Activated CD4-positive, alpha-beta memory T cell treated with anti-CD3 and anti-CD28 coated beads, Interleukin-2, amount 10 ng/mL, durations not matched to agents 7 days and 5 days (primary cell): ENCODE measurements at regions not wholly inside any gene's neighbourhood (a gene's known extent, or its start where the extent isn't known, plus 50 kb on each side); places are given as distances from the start of the nearest gene placed in this dataset.
"Not testable (repeated sequence)": the region's sequence is repeated elsewhere in the genome, so short reads cannot be mapped to it uniquely, and the experiment has no call there.

Experiments used
- CTCF ChIA-PET: fragments of 350-600 bp; sonication (Branson Sonifier 250); formaldehyde crosslinking; loops from one replicate; lab custom pipeline; 2021; ENCODE audit warnings: antibody characterized with exemption, inconsistent platforms; lab: Charles Lee
- POLR2A ChIA-PET: fragments of 350-600 bp; sonication (Branson Sonifier 250); formaldehyde crosslinking; loops from one replicate; lab custom pipeline; 2021; ENCODE audit warnings: antibody characterized with exemption; lab: Charles Lee
- DNase-seq: peaks from one replicate; pipeline ENCODE4 v3.0.0-alpha.2; 2020
- H3K27ac Mint-ChIP-seq: one replicate; pipeline ENCODE4 v1.8.0; 2021; ENCODE audit warnings: mild to moderate bottlenecking, mixed read lengths
- H3K27me3 Mint-ChIP-seq: one replicate; pipeline ENCODE4 v1.8.0; 2021; ENCODE audit warnings: mixed read lengths
- H3K36me3 Mint-ChIP-seq: one replicate; pipeline ENCODE4 v1.8.0; 2021; ENCODE audit warnings: low read depth, mixed read lengths
- H3K4me1 Mint-ChIP-seq: one replicate; pipeline ENCODE4 v1.8.0; 2021; ENCODE audit warnings: mixed read lengths
- H3K4me3 Mint-ChIP-seq: one replicate; pipeline ENCODE4 v1.8.0; 2021; ENCODE audit warnings: mild to moderate bottlenecking, mixed read lengths
- H3K9me3 Mint-ChIP-seq: one replicate; pipeline ENCODE4 v1.8.0; 2021; ENCODE audit warnings: mixed read lengths

DNA sequence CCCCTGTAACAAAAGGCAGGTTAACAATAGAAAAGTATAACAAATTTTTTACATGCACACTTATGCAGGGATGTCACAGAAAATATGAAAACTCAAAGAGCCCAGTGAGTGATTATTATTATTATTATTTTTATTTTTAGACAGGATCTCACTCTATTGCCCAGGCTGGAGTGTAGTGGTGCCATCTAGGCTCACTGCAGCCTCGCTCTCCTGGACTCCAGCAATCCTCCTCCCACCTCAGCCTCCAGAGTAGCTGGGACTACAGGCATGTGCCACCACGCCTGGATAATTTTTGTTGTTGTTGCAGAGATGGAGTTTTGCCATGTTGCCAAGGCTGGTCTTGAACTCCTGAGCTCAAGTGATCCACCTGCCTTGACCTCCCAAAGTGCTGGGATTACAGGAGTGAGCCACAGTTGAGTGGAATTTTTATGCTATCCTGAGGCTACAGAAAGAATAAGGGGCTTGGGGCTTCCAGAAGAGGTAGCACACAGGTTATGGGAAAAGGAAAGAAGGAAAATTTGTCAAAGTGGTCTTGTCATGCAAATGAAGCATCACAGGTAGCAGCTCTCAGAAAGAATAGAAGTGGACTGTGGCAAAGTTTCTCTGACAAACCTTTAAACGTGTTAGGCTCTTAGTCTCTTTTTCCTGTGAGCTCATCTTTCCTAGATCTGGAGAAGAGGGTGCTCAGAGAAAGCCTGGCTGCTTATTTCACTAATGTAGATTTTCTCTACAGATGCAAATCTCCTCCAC is 87.7 kb upstream of the LSM14A start:
- ChIA-PET POLR2A (no interaction called here), CTCF (interaction anchor here (1.5 kb wide), 1 partner anchor 307 kb away, joined by 4 read pairs; no protein-coding TSS in a partner anchor)
- Mint-ChIP-seq H3K4me1 (no peaks in the 10 kb centered on the region), H3K9me3 (no peaks in the 10 kb centered on the region), H3K4me3 (no peak overlapping the region), H3K27me3 (peaks cover 29% of the 10 kb centered on the region), H3K36me3 (no peaks in the 10 kb centered on the region), H3K27ac (no peak overlapping the region)
- no peak for DNase-seq

DNA sequence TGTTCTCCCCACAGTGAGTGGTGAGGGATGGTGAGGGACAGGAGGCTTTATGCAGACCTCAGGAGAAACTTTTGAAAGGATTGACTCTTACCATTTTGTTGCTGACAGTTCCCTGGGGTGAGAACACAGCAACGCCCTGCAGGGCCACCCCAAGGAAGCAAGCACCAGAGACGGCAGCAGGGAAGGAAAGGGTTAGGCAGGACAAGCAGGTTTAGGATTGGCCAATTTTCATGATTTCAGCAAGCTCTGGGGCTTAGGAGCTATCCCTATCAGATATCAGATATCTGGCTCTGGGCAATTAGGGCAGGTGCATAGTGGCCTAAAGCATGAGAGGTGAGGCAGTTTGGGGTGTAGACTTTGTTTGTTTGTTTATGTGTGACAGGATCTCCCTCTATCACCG is 87.0 kb upstream of the LSM14A start:
- H3K36me3 Mint-ChIP-seq, result no peaks in the 10 kb centered on the region

GRCh38 chr19:34088292-34088691 is 84.0 kb upstream of the LSM14A start:
- H3K27ac Mint-ChIP-seq, result no peak overlapping the region
- no peak overlapping the region for H3K4me3 Mint-ChIP-seq
- DNase-seq, result no peak
- ChIA-PET POLR2A (no interaction called here), CTCF (no interaction called here)
- peaks cover 22% of the 10 kb centered on the region for H3K27me3 Mint-ChIP-seq
- no peaks in the 10 kb centered on the region for H3K36me3 Mint-ChIP-seq
- H3K9me3 Mint-ChIP-seq, result no peaks in the 10 kb centered on the region
- H3K4me1 Mint-ChIP-seq, result no peaks in the 10 kb centered on the region

More for the DNA sequence above, 87.0 kb upstream of the LSM14A start:
- Mint-ChIP-seq H3K9me3 (no peaks in the 10 kb centered on the region), H3K4me1 (no peaks in the 10 kb centered on the region), H3K4me3 (no peak overlapping the region), H3K27ac (no peak overlapping the region), H3K27me3 (peaks cover 31% of the 10 kb centered on the region)
- DNase-seq, result no peak
- CTCF ChIA-PET, result no interaction called here
- POLR2A ChIA-PET, result no interaction called here

GRCh38 chr19:34089566-34089965 is 82.7 kb upstream of the LSM14A start:
- Mint-ChIP-seq H3K4me3 (no peak overlapping the region), H3K4me1 (no peaks in the 10 kb centered on the region), H3K27me3 (peaks cover 22% of the 10 kb centered on the region), H3K36me3 (no peaks in the 10 kb centered on the region), H3K27ac (no peak overlapping the region), H3K9me3 (no peaks in the 10 kb centered on the region)
- ChIA-PET POLR2A (no interaction called here), CTCF (no interaction called here)
- no peak for DNase-seq

DNA sequence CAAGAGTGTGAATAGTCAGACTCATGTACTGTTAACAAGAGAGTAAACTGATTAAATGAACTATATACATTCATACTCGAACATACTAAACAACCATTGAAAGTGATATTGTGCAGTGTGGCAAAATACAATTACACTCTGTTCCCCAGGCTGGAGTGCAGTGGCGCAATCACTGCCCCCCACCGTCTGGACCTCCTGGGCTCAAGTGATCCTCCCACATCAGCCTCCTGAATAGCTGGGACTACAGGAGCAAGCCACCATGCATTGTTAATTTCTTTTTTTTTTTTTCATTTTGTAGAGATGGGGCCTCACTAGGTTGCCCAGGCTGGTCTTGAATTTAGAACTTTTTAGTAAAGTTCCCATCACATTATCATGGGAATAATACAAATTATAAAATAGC is 77.3 kb upstream of the LSM14A start:
- ChIA-PET CTCF (interaction anchor here (2.8 kb wide), 1 partner anchor 317 kb away, joined by 52 read pairs; no protein-coding TSS in a partner anchor), POLR2A (no interaction called here)
- Mint-ChIP-seq H3K36me3 (no peaks in the 10 kb centered on the region), H3K4me3 (no peak overlapping the region), H3K27ac (no peak overlapping the region), H3K27me3 (peaks cover 7% of the 10 kb centered on the region), H3K9me3 (no peaks in the 10 kb centered on the region), H3K4me1 (no peaks in the 10 kb centered on the region)
- DNase-seq, result no peak

DNA sequence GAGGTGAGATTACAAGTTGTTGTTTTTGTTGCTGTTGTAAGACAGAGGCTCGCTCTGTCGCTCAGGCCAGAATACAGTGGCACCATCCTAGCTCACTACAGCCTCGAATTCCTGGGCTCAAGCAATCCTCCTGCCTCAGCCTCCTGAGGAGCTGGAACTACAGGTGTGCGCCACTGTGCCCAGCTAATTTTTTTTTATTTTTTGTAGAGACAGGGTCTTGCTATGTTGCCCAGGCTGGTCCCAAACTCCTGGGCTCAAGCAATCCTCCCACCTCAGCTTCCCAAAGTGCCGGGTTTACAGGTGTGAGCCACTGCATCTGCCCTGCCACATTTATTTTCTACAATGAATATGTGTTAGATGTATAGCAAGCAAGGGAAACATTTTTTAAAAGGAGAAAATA is 76.9 kb upstream of the LSM14A start:
- not testable (repeated sequence) for H3K4me1 Mint-ChIP-seq, H3K4me3 Mint-ChIP-seq, DNase-seq, H3K9me3 Mint-ChIP-seq, H3K36me3 Mint-ChIP-seq, H3K27ac Mint-ChIP-seq
- ChIA-PET CTCF (interaction anchor here (0.7 to 2.8 kb wide), 5 partner anchors 14 to 318 kb away, joined by 3 to 52 read pairs (median 5); no protein-coding TSS in a partner anchor), POLR2A (interaction anchor here (1.5 kb wide), 1 partner anchor 317 kb away, joined by 6 read pairs; no protein-coding TSS in a partner anchor)
- H3K27me3 Mint-ChIP-seq, result peaks cover 11% of the 10 kb centered on the region

GRCh38 chr19:34096020-34096915 is 76.0 kb upstream of the LSM14A start:
- H3K9me3 Mint-ChIP-seq, result no peaks in the 10 kb centered on the region
- no peak for DNase-seq
- ChIA-PET CTCF (interaction anchor here (0.5 to 2.8 kb wide), 16 partner anchors 13 to 334 kb away, joined by 3 to 52 read pairs (median 4); no protein-coding TSS in a partner anchor), POLR2A (interaction anchor here (1.5 kb wide), 1 partner anchor 318 kb away, joined by 6 read pairs; no protein-coding TSS in a partner anchor)
- no peaks in the 10 kb centered on the region for H3K4me1 Mint-ChIP-seq
- peaks cover 12% of the 10 kb centered on the region for H3K27me3 Mint-ChIP-seq
- H3K4me3 Mint-ChIP-seq, result no peak overlapping the region
- no peaks in the 10 kb centered on the region for H3K36me3 Mint-ChIP-seq
- H3K27ac Mint-ChIP-seq, result no peak overlapping the region

- H3K27me3 Mint-ChIP-seq, result peaks cover 11% of the 10 kb centered on the region
- ChIA-PET POLR2A (no interaction called here), CTCF (interaction anchor here (1.2 to 1.4 kb wide), 2 partner anchors 62 to 326 kb away, joined by 3 read pairs; no protein-coding TSS in a partner anchor)
- DNase-seq, result no peak
- no peak overlapping the region for H3K4me3 Mint-ChIP-seq
- H3K36me3 Mint-ChIP-seq, result no peaks in the 10 kb centered on the region
- H3K9me3 Mint-ChIP-seq, result no peaks in the 10 kb centered on the region
- no peaks in the 10 kb centered on the region for H3K4me1 Mint-ChIP-seq
- H3K27ac Mint-ChIP-seq, result no peak overlapping the region
Observed at GRCh38 chr19:34104096-34104495, 68.2 kb upstream of the LSM14A start.

DNA sequence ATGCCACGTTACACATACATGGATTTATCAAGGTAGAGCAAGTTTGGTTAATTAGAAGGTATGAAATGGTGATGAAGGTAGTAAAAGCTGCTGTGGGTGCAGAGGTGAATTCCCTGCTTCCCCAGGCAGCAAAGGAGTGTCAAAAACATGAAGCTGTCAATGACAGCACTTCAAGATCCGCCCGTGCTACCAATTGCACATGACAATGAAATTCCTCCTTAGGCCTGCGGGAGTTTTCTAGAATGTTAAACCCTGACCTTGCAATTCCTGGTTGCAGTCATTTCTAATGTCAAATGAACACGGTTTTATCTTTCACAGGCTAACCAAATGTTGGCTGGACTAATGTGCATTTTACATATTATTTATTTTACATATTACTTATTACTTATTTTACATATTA is 67.7 kb upstream of the LSM14A start:
- CTCF ChIA-PET, result interaction anchor here (1.4 to 1.6 kb wide), 2 partner anchors 63 to 327 kb away, joined by 3 to 4 read pairs; no protein-coding TSS in a partner anchor
- H3K27ac Mint-ChIP-seq, result no peak overlapping the region
- no peaks in the 10 kb centered on the region for H3K9me3 Mint-ChIP-seq
- POLR2A ChIA-PET, result no interaction called here
- H3K27me3 Mint-ChIP-seq, result peaks cover 8% of the 10 kb centered on the region
- no peaks in the 10 kb centered on the region for H3K36me3 Mint-ChIP-seq
- no peak overlapping the region for H3K4me3 Mint-ChIP-seq
- H3K4me1 Mint-ChIP-seq, result no peaks in the 10 kb centered on the region
- DNase-seq, result no peak

DNA sequence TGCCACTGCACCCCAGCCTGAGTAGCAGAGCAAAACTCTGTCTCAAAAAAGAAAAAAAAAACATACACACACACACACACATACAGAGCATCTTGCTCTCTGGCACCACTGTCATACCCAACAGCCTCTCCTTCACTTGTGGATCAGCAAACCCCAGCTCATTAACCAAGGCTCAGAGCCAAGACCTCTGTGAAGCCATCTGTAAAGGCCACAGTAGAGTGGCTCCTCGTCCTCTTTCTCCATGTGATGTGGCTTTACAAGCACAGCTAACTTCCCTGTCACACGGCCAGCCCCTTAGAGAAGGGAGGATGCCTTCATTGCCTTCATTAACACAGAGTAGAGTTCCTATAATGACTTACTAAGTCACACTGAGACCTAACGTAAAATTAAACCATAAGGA is 62.7 kb upstream of the LSM14A start:
- H3K4me1 Mint-ChIP-seq, result no peaks in the 10 kb centered on the region
- H3K4me3 Mint-ChIP-seq, result no peak overlapping the region
- no peak overlapping the region for H3K27ac Mint-ChIP-seq
- no peaks in the 10 kb centered on the region for H3K36me3 Mint-ChIP-seq
- peaks cover 2% of the 10 kb centered on the region for H3K27me3 Mint-ChIP-seq
- CTCF ChIA-PET, result interaction anchor here (1.0 kb wide), 1 partner anchor 13 kb away, joined by 5 read pairs; no protein-coding TSS in a partner anchor
- no peak for DNase-seq
- POLR2A ChIA-PET, result no interaction called here
- no peaks in the 10 kb centered on the region for H3K9me3 Mint-ChIP-seq

GRCh38 chr19:34118879-34119748 is 53.2 kb upstream of the LSM14A start:
- DNase-seq, result no peak
- Mint-ChIP-seq H3K9me3 (no peaks in the 10 kb centered on the region), H3K4me3 (no peak overlapping the region), H3K36me3 (no peaks in the 10 kb centered on the region), H3K27ac (no peak overlapping the region), H3K27me3 (peaks cover 14% of the 10 kb centered on the region), H3K4me1 (peaks cover 7% of the 10 kb centered on the region)
- ChIA-PET CTCF (interaction anchor here (0.6 to 1.7 kb wide), 4 partner anchors 23 to 142 kb away, joined by 3 to 8 read pairs (median 4); no protein-coding TSS in a partner anchor), POLR2A (no interaction called here)

DNA sequence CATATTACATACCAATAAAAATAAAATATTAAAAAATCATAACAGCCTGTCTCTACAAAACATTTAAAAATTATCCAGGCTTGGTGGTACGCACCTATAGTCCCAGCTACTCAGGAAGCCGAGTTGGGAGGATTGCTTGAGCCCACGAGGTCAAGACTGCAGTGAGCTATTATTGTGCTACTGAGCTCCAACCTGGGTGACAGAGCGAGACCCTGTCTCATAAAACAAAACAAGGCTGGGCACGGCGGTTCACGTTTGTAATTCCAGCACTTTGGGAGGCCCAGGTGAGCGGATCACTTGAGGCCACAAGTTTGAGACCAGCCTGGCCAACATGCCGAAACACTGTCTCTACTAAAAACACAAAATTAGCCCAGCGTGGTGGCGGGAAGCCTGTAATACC is 52.2 kb upstream of the LSM14A start:
- peaks cover 18% of the 10 kb centered on the region for H3K27me3 Mint-ChIP-seq
- H3K4me1 Mint-ChIP-seq, result peaks cover 7% of the 10 kb centered on the region
- DNase-seq, result no peak
- no peak overlapping the region for H3K27ac Mint-ChIP-seq
- no peak overlapping the region for H3K4me3 Mint-ChIP-seq
- CTCF ChIA-PET, result interaction anchor here (0.6 to 1.7 kb wide), 5 partner anchors 24 to 343 kb away, joined by 3 to 8 read pairs (median 4); no protein-coding TSS in a partner anchor
- H3K9me3 Mint-ChIP-seq, result no peaks in the 10 kb centered on the region
- POLR2A ChIA-PET, result no interaction called here
- no peaks in the 10 kb centered on the region for H3K36me3 Mint-ChIP-seq
